Osteocyte (in vitro differentiated cells): ENCODE measurements at regions not wholly inside any gene's neighbourhood (a gene's known extent, or its start where the extent isn't known, plus 50 kb on each side); places are given as distances from the start of the nearest gene placed in this dataset.

Experiments
- DNase-seq: peaks from one replicate; pipeline ENCODE4 v3.0.0; 2021; ENCODE audit warnings: mixed read lengths; ENCODE audit not compliant: unreplicated experiment; ENCODE audit errors: extremely low spot score
- H3K27ac Mint-ChIP-seq: one replicate; pipeline ENCODE4 v1.8.0; 2021; ENCODE audit warnings: mild to moderate bottlenecking, mixed read lengths; ENCODE audit not compliant: unreplicated experiment
- H3K27me3 Mint-ChIP-seq: one replicate; pipeline ENCODE4 v1.8.0; 2021; ENCODE audit warnings: mixed read lengths; ENCODE audit not compliant: unreplicated experiment
- H3K36me3 Mint-ChIP-seq: one replicate; pipeline ENCODE4 v1.8.0; 2021; ENCODE audit warnings: mixed read lengths; ENCODE audit not compliant: unreplicated experiment
- H3K4me1 Mint-ChIP-seq: one replicate; pipeline ENCODE4 v1.8.0; 2021; ENCODE audit warnings: mixed read lengths; ENCODE audit not compliant: unreplicated experiment
- H3K4me3 Mint-ChIP-seq: one replicate; pipeline ENCODE4 v1.8.0; 2021; ENCODE audit warnings: mild to moderate bottlenecking, moderate library complexity, mixed read lengths; ENCODE audit not compliant: unreplicated experiment
- H3K9me3 Mint-ChIP-seq: one replicate; pipeline ENCODE4 v1.8.0; 2021; ENCODE audit warnings: mixed read lengths; ENCODE audit not compliant: unreplicated experiment
- TF ChIP-seq, protein P1 (sequence below): fragments of 200-600 bp; sonication (generic); IDR thresholded peaks from 2 replicates; pipeline ENCODE4 v1.5.0; 2021; ENCODE audit warnings: antibody characterized with exemption, mild to moderate bottlenecking, moderate library complexity

DNA sequence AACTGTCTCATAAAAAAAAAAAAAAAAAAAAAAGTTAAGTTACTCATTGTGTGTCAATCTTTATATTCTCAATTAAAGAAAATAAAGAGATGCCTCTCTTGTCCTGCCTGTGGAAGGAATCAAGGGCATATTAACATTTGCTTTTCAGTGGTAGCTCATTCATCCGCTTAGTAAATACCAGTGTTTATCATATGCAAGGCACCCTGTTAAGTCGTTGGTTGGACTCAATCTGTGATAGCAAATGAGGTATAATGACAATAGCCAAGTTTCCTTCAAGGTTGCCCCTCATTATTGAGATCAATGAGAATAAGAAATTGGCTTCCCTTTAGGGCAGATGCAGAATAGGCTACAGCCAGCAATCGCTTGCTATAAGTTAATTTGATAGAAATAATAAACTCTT lies 812.7 kb upstream of the COBL start:
- Mint-ChIP-seq H3K36me3 (no peaks in the 10 kb centered on the region), H3K27ac (no peak overlapping the region), H3K4me3 (no peak overlapping the region), H3K27me3 (no peaks in the 10 kb centered on the region), H3K4me1 (no peaks in the 10 kb centered on the region), H3K9me3 (peaks cover 17% of the 10 kb centered on the region)
- DNase-seq = no peak
- TF ChIP-seq, protein P1, sequence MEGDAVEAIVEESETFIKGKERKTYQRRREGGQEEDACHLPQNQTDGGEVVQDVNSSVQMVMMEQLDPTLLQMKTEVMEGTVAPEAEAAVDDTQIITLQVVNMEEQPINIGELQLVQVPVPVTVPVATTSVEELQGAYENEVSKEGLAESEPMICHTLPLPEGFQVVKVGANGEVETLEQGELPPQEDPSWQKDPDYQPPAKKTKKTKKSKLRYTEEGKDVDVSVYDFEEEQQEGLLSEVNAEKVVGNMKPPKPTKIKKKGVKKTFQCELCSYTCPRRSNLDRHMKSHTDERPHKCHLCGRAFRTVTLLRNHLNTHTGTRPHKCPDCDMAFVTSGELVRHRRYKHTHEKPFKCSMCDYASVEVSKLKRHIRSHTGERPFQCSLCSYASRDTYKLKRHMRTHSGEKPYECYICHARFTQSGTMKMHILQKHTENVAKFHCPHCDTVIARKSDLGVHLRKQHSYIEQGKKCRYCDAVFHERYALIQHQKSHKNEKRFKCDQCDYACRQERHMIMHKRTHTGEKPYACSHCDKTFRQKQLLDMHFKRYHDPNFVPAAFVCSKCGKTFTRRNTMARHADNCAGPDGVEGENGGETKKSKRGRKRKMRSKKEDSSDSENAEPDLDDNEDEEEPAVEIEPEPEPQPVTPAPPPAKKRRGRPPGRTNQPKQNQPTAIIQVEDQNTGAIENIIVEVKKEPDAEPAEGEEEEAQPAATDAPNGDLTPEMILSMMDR = no peak

DNA sequence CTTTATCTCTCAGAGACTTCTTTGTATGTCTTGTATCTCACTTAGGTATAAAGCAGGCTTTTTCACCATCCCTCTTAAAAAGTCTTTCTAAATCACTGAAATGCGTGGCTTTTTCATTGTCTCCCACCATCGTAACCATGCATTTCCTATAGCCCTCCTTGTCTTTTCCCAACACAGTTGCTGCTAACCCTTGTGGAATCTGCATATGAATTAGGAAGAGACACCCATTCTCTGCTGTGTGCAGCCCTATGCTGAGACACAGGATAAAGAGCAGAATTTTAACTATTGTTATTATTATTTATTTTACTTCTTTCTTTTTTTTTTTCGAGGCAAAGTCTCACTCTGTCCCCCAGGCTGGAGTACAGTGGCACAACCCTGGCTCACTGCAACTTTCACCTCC lies 804.3 kb upstream of the COBL start:
- Mint-ChIP-seq H3K27ac (no peak overlapping the region), H3K9me3 (peaks cover 5% of the 10 kb centered on the region), H3K4me1 (no peaks in the 10 kb centered on the region), H3K27me3 (no peaks in the 10 kb centered on the region), H3K36me3 (no peaks in the 10 kb centered on the region), H3K4me3 (no peak overlapping the region)
- no peak for DNase-seq
- TF ChIP-seq, protein P1 = no peak

DNA sequence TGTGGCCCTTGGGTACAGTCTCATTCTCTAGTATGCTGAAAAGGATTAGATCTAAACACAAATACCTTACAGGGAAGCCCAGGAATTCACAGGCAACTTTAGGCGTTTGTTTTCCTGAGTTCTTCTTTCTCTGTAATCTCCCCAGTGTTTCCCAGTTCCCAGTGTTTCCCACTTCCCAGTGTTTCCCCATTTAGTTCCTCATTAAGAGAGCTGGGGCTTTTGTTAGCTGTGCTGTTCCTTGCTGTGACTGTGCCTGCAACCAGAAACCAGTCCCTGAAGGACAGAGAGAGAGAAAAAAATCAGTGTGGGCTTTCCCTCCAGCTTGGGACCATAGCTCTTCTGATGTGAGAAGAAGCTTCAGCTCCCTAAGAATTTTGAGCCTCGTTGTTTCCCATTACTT lies 802.9 kb upstream of the COBL start:
- no peaks in the 10 kb centered on the region for H3K36me3 Mint-ChIP-seq
- H3K4me3 Mint-ChIP-seq = no peak overlapping the region
- H3K27me3 Mint-ChIP-seq = no peaks in the 10 kb centered on the region
- peaks cover 5% of the 10 kb centered on the region for H3K9me3 Mint-ChIP-seq
- DNase-seq = no peak
- TF ChIP-seq, protein P1 = no peak
- H3K27ac Mint-ChIP-seq = no peak overlapping the region
- H3K4me1 Mint-ChIP-seq = no peaks in the 10 kb centered on the region

DNA sequence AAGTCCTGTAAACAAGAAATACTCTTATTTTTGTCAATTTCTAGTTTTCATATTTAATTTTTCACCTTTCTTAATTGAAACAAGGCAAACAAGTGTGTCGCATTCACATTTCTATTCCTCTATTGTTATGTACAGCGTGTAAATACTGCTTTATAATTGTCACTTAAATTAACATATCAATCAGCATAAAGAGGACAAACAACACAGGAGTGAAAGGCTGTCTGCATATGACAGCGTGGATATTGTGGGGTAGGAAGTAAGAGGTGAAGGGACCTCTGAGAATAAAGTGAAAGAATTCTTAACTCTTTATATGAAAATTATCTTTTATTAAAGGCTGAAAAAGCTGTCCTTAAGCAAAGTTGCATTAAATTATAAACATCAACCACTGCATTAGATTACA lies 797.9 kb upstream of the COBL start:
- H3K36me3 Mint-ChIP-seq = no peaks in the 10 kb centered on the region
- TF ChIP-seq, protein P1 = no peak
- peaks cover 13% of the 10 kb centered on the region for H3K9me3 Mint-ChIP-seq
- no peak overlapping the region for H3K4me3 Mint-ChIP-seq
- H3K27me3 Mint-ChIP-seq = no peaks in the 10 kb centered on the region
- DNase-seq = no peak
- no peaks in the 10 kb centered on the region for H3K4me1 Mint-ChIP-seq
- no peak overlapping the region for H3K27ac Mint-ChIP-seq

DNA sequence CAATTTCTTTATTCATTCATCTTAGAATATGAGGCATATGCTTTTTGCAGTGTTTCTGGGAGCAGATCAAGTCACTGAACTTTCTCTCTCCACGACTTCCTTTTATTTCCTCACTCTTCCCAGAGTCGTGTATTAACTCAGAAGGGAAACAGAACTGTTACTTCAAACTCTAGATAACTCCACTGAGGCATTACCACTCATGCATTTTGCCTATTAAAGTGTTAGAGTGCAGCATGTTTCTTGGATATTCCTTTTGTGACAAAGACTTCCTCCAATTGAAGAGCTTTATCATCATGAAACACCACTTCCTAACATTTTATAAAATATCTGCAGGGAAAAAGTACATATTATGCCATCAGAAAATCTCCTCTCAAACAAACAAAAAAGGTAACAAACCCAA lies 797.4 kb upstream of the COBL start:
- H3K27me3 Mint-ChIP-seq = no peaks in the 10 kb centered on the region
- peaks cover 13% of the 10 kb centered on the region for H3K9me3 Mint-ChIP-seq
- no peak overlapping the region for H3K4me3 Mint-ChIP-seq
- TF ChIP-seq, protein P1 = no peak
- no peak for DNase-seq
- H3K27ac Mint-ChIP-seq = no peak overlapping the region
- H3K4me1 Mint-ChIP-seq = no peaks in the 10 kb centered on the region
- no peaks in the 10 kb centered on the region for H3K36me3 Mint-ChIP-seq
